ENCODE measurements at regions not wholly inside any gene's neighbourhood (a gene's known extent, or its start where the extent isn't known, plus 50 kb on each side); places are given as distances from the start of the nearest gene placed in this dataset.
A peak's percentile ranks its signal among the peaks of the same experiment; 100 is the strongest.

GRCh38 chr14:101363880-101364391, 197.4 kb upstream of the DIO3 start:
- DNase-seq (no peak), ATAC-seq (no peak)
- H3K4me1 ChIP-seq: peaks cover 0 to 14% (median 6%) of the 10 kb centered on the region in 4 donors
- intact Hi-C loops (cut with DNase I): no loop called here
- no peak overlapping the region for H3K4me3 ChIP-seq
- no peak for TF ChIP-seq CTCF (IDR thresholded peaks at IDR 0.05)
- TF ChIP-seq POLR2A (IDR thresholded peaks at IDR 0.05): no peak
- H3K9me3 ChIP-seq: no peaks in the 10 kb centered on the region
- no peak overlapping the region for H3K27ac ChIP-seq
- H3K27me3 ChIP-seq: no peaks in the 10 kb centered on the region
- WGBS (ENCODE audit: insufficient coverage, low coverage, low lambda C conversion rate, missing lambda C conversion rate): 68% methylated on average over 9 of the region's 16 CpGs
- no peaks in the 10 kb centered on the region for H3K36me3 ChIP-seq

DNA sequence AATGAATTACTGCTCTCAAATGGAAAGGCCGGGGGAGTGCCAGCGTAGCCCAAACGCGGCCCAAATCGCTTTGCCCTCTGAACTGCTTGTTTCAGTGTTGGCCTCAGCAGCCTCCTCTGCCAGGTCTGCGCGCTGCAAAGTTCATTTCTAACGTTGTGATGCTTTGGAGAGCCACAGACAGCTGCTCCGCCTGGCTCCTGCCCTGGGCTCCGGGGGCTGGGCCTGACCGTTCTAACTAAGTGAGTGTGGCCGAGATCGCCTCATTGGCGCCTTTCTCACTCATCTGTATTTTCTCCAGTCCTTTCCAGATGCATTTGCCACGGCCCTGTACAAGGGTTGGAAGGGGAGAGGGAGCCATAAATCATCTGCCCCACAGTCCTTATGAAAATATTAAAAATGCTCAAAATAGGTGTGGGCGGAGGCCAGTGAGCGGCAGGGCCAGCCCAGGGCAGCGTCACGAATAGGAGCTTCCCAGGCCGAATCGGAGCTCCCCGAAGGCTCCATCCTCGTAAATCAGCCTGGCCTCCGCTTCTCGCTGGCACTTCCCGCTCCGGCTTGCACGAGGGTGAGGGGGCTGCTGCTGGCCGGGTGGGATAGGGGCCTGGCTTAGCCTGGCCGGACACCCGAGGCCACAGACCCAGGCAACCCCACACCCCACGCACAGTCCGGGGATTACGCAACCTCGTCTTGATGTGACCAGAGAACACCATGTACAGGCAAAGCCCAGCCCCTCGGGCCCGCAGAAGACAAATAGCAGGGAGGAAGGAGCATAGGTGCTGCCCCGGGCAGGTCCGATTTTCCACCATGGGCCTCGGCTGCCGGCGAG, 196.6 kb upstream of the DIO3 start:
- H3K27me3 ChIP-seq: no peaks in the 10 kb centered on the region
- 61% methylated on average over 32 of the region's 42 CpGs for WGBS (ENCODE audit: insufficient coverage, low coverage, low lambda C conversion rate, missing lambda C conversion rate)
- intact Hi-C loops (cut with DNase I): no loop called here
- TF ChIP-seq POLR2A (IDR thresholded peaks at IDR 0.05) (no peak), CTCF (IDR thresholded peaks at IDR 0.05) (no peak)
- H3K4me1 ChIP-seq: peaks cover 0 to 14% (median 6%) of the 10 kb centered on the region in 4 donors
- DNase-seq (peak in 1 of 3 donors; percentile 72), ATAC-seq (peak; percentile 74 to 91 (median 78))
- no peak overlapping the region for H3K4me3 ChIP-seq
- H3K36me3 ChIP-seq: no peaks in the 10 kb centered on the region
- no peak overlapping the region for H3K27ac ChIP-seq
- no peaks in the 10 kb centered on the region for H3K9me3 ChIP-seq

- no peak for DNase-seq
- no peak overlapping the region for H3K4me3 ChIP-seq
Measured at GRCh38 chr14:101365329-101366158, 195.8 kb upstream of the DIO3 start.

More at GRCh38 chr14:101365329-101366158, 195.8 kb upstream of the DIO3 start:
- Histone ChIP-seq H3K27ac (no peak overlapping the region), H3K4me1 (peaks cover 0 to 14% (median 6%) of the 10 kb centered on the region in 4 donors), H3K27me3 (no peaks in the 10 kb centered on the region), H3K36me3 (no peaks in the 10 kb centered on the region), H3K9me3 (no peaks in the 10 kb centered on the region)
- TF ChIP-seq POLR2A (IDR thresholded peaks at IDR 0.05): no peak
- TF ChIP-seq CTCF (IDR thresholded peaks at IDR 0.05): no peak
- ATAC-seq: no peak
- intact Hi-C loops (cut with DNase I): no loop called here
- 71% methylated on average over 6 of the region's 20 CpGs for WGBS (ENCODE audit: insufficient coverage, low coverage, low lambda C conversion rate, missing lambda C conversion rate)

Data from right lobe of liver (tissue), 6 donors.